ENCODE measurements at regions not wholly inside any gene's neighbourhood (a gene's known extent, or its start where the extent isn't known, plus 50 kb on each side); places are given as distances from the start of the nearest gene placed in this dataset.
"Not testable (repeated sequence)": the region's sequence is repeated elsewhere in the genome, so short reads cannot be mapped to it uniquely, and the experiment has no call there.

DNA sequence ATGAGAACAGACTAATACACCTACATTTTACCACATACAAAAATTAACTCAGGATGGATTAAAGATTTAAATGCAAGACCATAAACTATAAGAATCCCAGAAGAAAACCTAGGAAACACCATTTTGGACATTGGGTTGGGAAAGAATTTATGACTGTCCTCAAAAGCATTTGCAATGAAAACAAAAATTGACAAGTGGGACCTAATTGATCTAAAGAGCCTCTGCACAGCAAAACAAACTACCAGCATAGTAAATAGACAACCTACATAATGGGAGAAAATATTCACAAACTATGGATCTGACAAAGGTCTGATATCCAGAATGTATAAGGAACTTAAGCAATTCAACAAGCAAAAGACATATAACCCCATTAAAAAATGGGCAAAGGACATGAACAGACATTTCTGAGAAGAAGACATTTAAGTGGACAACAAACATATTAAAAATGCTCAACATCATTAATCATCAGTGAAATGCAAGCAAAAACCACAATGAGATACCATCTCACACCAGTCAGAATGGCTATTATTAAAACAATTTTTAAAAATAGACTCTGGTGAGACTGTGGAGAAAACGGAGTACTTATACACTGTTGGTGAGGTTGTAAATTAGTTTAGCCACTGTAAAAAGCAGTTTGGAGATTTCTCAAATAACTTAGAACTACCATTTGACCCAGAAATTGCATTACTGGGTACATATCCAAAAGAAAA is 221.7 kb upstream of the DIPK2B start:
- H3K27me3 Mint-ChIP-seq = peaks cover 9% of the 10 kb centered on the region
- peaks cover 2% of the 10 kb centered on the region for H3K36me3 Mint-ChIP-seq
- peaks cover 2 to 7% (median 3%) of the 10 kb centered on the region in 3 donors for H3K9me3 Mint-ChIP-seq
- H3K27ac Mint-ChIP-seq = peak overlapping the region in 1 of 3 donors; percentile 35
- no peak overlapping the region for H3K4me3 Mint-ChIP-seq
- no peaks in the 10 kb centered on the region for H3K4me1 Mint-ChIP-seq

DNA sequence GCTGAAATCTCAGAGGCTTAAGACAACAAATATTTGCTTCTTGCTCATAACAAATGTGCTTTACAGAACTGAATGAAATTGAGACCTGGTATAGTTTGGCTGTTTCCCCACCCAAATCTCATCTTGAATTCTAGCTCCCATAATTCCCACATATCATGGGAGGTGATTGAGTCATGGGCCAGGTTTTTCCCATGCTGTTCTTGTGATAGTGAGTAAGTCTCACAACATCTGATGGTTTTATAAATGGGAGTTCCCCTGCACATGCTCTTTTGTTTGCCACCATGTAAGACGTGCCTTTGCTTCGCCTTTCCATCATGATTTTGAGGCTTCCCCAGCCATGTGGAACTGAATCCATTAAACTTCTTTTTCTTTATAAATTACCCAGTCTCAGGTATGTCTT is 221.1 kb upstream of the DIPK2B start:
- peaks cover 2% of the 10 kb centered on the region for H3K36me3 Mint-ChIP-seq
- H3K27ac Mint-ChIP-seq = no peak overlapping the region
- H3K4me3 Mint-ChIP-seq = no peak overlapping the region
- H3K4me1 Mint-ChIP-seq = no peaks in the 10 kb centered on the region
- peaks cover 9% of the 10 kb centered on the region for H3K27me3 Mint-ChIP-seq
- peaks cover 2 to 7% (median 3%) of the 10 kb centered on the region in 3 donors for H3K9me3 Mint-ChIP-seq

DNA sequence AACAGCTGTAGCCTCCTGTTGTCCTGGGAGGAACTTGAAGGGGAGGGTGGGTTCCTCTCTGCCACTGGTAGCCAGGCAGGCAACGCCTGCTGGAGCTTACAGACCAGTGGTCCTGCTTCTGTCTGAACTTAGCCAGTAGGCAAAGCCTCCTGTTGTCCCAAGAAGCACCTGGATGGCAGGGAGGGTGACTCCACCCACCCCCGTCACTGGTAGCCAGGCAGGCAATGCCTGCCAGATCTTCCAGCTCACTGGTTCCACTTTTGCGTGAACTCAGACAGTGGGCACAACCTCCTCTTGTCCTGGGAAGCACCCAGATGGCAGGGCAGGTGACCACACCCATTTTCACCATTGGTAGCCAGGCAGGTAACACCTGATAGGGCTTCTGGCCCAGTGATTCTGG is 203.5 kb upstream of the DIPK2B start:
- peaks cover 0 to 1% (median 0%) of the 10 kb centered on the region in 3 donors for H3K4me1 Mint-ChIP-seq
- no peak overlapping the region for H3K4me3 Mint-ChIP-seq
- H3K27me3 Mint-ChIP-seq = peaks cover 11% of the 10 kb centered on the region
- peaks cover 0 to 6% (median 0%) of the 10 kb centered on the region in 3 donors for H3K9me3 Mint-ChIP-seq
- no peak overlapping the region for H3K27ac Mint-ChIP-seq
- H3K36me3 Mint-ChIP-seq = no peaks in the 10 kb centered on the region

DNA sequence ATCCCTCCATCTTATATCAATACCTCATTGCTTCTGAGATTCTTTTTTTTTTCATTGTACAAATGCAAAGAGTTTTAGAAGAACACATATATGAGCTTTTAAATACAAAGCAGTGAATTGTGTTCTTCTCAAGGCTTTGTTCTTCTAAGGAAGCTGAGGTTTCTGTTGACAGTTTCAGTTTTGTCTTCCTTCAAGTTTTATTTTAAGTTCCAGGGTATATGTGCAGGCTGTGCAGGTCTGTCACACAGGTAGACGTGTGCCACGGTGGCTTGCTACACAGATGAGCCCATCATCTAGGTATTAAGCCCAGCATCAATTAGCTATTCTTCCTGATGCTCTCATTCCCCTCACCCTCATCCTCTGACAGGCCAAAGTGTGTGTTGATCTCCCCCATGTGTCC is 201.2 kb upstream of the DIPK2B start:
- Mint-ChIP-seq H3K27ac (no peak overlapping the region), H3K4me1 (peaks cover 0 to 1% (median 0%) of the 10 kb centered on the region in 3 donors), H3K27me3 (peaks cover 13% of the 10 kb centered on the region), H3K4me3 (no peak overlapping the region), H3K36me3 (no peaks in the 10 kb centered on the region), H3K9me3 (peaks cover 0 to 6% (median 3%) of the 10 kb centered on the region in 3 donors)

DNA sequence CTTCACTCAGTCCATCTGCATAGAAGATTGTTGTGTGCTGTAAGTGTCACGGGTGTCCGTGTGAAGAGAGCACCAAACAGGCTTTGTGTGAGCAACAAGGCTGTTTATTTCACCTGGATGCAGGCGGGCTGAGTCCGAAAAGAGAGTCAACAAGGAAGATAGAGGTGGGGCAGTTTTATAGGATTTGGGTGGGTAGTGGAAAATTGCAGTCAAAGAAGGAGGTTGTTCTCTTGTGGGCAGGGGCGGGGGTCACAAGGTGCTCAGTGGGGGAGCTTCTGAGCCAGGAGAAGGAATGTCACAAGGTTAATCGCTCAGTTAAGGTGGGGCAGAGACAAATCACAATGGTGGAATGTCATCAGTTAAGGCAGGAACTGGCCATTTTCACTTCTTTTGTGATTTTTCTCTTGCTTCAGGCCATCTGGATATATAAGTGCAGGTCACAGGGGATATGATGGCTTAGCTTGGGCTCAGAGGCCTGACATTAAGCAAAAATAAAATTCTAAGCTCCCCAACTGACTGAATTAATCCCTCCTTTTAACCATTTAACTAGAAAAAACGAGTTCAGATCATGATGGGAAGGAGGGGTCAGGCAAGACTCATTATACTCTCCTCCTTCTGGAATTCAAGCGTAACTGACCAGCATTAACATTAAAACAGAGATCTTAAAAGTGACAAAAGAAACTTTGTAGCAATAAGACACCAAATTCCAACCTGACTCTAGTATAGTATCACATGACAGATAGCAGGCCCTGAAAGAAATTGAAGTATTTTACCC is 200.5 kb upstream of the DIPK2B start:
- H3K4me1 Mint-ChIP-seq, H3K27ac Mint-ChIP-seq, H3K9me3 Mint-ChIP-seq, H3K4me3 Mint-ChIP-seq, H3K36me3 Mint-ChIP-seq: not testable (repeated sequence)
- peaks cover 13% of the 10 kb centered on the region for H3K27me3 Mint-ChIP-seq

DNA sequence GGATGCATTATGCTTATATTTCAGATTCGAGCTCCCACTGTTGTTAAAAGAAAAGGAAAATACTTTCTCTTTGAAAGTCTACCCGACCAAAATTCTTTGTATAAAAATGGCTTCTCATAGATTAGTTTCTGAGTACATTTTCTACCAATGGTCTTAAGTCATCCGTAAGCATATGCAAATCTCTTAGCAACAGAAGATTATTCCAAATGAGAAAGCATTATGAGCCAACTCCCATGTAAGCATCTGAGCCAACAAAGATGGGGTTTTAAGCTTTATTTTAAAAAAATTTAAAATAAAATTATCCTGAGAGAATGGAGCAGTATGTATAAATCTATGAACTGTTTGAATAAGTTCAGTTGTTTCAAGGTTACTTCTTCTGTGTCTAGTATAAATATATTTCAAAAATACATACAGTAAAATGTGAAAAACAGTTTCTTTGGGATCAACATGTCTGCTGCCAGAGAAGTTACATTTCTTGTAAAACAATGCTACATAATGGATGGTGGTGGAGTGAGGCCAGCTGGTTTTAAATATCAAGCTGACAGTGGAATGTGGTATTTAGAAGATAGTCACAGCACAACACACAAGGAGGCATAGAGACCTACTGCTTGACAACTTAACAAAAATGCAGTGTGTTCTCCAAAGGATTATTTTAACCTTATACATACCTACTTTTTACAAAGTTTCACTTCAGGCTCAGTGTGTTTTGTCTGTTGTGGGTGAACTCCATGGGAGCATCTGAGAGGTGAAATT is 199.5 kb upstream of the DIPK2B start:
- Mint-ChIP-seq H3K4me3 (no peak overlapping the region), H3K9me3 (peaks cover 3 to 4% (median 3%) of the 10 kb centered on the region in 3 donors), H3K36me3 (no peaks in the 10 kb centered on the region), H3K4me1 (peaks cover 0 to 1% (median 0%) of the 10 kb centered on the region in 3 donors), H3K27ac (no peak overlapping the region), H3K27me3 (peaks cover 13% of the 10 kb centered on the region)

DNA sequence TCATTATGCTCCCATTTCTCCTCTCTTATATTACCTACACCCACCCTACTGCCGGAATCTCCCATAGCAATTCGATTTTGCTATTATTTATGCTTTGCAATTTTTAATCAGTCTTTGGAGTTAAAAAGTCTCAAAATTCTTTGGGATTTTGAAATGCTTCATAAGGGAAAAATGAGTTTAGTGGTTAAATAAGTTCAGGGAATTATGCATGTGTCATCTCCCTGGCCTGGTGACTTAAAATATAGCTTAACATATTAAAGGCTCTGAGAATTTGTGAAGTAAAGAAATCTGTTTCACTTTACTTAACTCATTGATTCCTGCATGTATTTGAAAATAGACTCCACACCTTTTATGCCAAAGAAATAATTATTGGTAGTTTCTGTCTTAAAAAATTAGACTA is 185.1 kb upstream of the DIPK2B start:
- Mint-ChIP-seq H3K9me3 (peaks cover 3 to 11% (median 7%) of the 10 kb centered on the region in 3 donors), H3K4me1 (no peaks in the 10 kb centered on the region), H3K4me3 (no peak overlapping the region), H3K36me3 (no peaks in the 10 kb centered on the region), H3K27me3 (no peaks in the 10 kb centered on the region), H3K27ac (no peak overlapping the region)

DNA sequence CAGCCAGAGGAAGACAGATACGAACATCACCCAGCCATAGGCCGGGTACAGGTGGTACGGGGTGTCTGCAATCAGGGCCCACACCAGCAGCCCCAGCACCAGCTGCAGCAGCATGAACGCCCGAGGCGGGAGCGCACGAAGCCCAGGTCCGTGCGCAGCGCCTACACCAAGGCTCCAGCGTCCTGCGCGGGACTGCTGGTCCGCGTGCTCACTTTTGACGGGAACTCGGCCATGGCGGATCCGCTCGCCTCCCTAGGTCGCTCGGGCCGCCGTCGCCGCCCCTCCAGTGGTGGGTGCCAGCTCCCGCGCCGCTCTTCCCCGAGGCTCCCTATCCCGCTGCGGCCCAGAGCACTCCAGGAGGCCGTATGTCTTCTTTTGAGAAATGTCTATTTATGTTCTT is 181.2 kb upstream of the DIPK2B start:
- H3K4me1 Mint-ChIP-seq = no peaks in the 10 kb centered on the region
- no peak overlapping the region for H3K27ac Mint-ChIP-seq
- no peaks in the 10 kb centered on the region for H3K36me3 Mint-ChIP-seq
- no peak overlapping the region for H3K4me3 Mint-ChIP-seq
- H3K27me3 Mint-ChIP-seq = no peaks in the 10 kb centered on the region
- peaks cover 0 to 1% (median 0%) of the 10 kb centered on the region in 3 donors for H3K9me3 Mint-ChIP-seq

DNA sequence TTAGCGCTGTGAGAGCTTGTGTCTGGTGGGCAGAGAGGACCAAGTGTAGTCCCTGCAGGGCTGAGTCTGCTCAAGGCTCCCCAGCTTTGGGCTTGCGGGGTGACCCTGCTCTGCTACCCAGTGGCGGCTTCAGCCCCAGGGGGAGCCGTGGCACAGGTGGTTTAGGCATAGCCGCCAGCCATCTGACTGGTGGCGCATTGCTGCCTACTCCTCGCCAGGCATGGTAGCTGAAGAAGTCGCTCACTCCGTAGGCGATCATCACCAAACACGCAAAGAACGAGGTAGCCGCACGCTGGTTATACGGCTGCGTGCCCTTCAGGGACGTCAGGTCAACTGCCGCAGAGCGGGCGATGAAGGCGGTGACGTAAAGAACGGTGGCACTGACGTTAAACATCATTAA is 180.7 kb upstream of the DIPK2B start:
- Mint-ChIP-seq H3K4me1 (no peaks in the 10 kb centered on the region), H3K27me3 (no peaks in the 10 kb centered on the region), H3K9me3 (peaks cover 0 to 1% (median 0%) of the 10 kb centered on the region in 3 donors), H3K4me3 (no peak overlapping the region), H3K27ac (no peak overlapping the region), H3K36me3 (no peaks in the 10 kb centered on the region)

DNA sequence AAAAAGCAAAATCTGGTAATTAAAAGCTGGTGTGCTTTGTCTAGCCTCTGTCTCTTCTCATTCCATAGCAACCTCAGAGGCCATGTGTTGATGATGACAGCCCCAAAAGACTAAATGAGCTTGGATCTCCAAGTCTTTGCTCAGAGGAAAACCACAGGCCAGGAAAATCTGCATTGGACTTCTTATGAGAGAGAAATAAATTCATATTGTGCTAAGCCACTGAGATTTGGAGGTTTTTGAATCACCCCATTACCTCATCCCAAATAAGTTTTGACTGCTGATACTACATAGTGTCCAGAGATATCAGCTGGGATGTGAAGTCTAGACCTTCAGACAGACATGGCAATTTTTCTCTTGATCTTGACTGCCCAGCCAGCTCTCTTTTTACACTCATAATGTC is 178.6 kb upstream of the DIPK2B start:
- no peaks in the 10 kb centered on the region for H3K27me3 Mint-ChIP-seq
- H3K27ac Mint-ChIP-seq = no peak overlapping the region
- no peak overlapping the region for H3K4me3 Mint-ChIP-seq
- H3K36me3 Mint-ChIP-seq = no peaks in the 10 kb centered on the region
- peaks cover 0 to 1% (median 0%) of the 10 kb centered on the region in 3 donors for H3K9me3 Mint-ChIP-seq
- H3K4me1 Mint-ChIP-seq = no peaks in the 10 kb centered on the region

DNA sequence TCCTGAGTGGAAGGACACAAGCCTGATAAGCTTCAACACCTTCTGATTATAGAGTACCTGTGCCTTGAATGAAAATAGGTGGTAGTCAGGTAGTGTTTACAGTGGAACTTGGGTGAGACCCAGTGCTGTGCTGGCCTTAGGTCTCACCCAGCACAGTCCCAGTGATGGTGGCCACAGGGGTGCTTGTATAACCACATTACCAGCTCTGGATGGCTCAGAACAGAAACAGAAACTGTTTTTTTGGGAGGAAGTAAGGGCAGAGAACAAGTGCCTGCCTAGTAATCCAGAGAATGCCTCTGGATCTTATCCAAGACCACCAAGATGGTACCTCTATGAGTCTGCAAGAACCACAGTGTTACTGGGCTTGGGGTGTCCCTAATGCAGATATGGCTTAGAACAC is 171.5 kb upstream of the DIPK2B start:
- peaks cover 1% of the 10 kb centered on the region for H3K27me3 Mint-ChIP-seq

DNA sequence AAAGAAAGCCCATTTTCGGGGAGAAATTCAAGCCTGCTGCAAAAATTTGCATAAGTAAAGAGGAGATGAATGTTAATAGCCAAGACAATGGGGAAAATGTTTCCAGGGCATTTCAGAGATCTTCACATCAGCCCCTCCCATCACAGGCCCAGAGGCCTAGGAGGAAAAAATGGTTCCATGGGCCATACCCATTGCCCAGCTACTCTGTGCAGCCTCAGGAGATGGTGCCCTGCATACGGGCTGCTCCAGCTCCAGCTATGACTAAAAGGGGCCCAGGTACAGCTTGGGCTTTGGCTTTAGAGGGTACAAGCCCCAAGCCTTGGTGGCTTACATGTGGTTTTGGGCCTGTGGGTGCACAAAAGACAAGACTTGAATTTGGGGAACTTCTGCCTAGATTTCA is 168.0 kb upstream of the DIPK2B start:
- Mint-ChIP-seq H3K27me3 (peaks cover 1% of the 10 kb centered on the region), H3K4me3 (no peak overlapping the region), H3K4me1 (no peaks in the 10 kb centered on the region), H3K9me3 (peaks cover 8 to 26% (median 19%) of the 10 kb centered on the region in 3 donors), H3K27ac (no peak overlapping the region), H3K36me3 (no peaks in the 10 kb centered on the region)

More for the DNA sequence above, 171.5 kb upstream of the DIPK2B start:
- Mint-ChIP-seq H3K4me3 (no peak overlapping the region), H3K4me1 (no peaks in the 10 kb centered on the region), H3K9me3 (peaks cover 6 to 24% (median 23%) of the 10 kb centered on the region in 3 donors), H3K36me3 (peaks cover 1% of the 10 kb centered on the region), H3K27ac (no peak overlapping the region)

DNA sequence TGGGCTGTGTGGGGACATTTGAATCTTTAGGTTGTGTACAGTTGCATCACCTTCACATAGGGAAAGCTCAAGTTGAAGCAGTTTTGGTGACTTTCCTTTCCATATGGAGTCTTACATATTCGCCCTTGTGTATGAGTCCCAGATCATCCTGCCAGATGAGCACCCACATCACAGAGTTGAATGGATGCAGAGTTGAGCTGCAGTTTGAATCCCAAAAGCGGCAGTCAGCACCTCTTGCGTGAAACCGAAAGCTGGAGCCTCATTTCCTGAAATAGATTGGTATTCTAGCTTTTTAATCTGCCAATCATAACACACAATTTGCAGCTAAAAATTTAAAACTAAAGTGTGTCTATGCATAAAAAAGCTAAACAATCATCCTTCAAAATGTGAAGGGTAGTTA is 162.9 kb upstream of the DIPK2B start:
- Mint-ChIP-seq H3K27ac (no peak overlapping the region), H3K4me1 (no peaks in the 10 kb centered on the region), H3K4me3 (no peak overlapping the region)

DNA sequence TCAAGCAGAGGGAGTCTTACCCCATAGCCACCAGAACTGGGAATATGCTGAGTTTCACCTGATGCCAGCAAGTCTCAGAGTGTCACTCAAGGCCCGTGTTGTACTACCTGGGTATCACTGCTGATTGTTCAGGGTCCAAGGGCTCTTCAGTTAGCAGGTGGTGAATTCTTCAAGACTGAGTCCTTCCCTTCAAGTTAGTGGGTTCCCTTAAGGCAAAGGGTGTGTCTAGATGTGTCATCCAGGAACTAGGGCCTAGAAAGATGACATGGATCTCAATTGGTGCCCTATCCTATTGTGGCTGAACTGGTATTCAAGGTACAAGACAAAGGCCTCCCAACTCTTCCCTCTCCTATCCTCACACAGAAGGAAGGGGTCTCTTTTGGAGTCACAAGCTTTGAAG is 159.9 kb upstream of the DIPK2B start:
- Mint-ChIP-seq H3K27ac (no peak overlapping the region), H3K9me3 (peaks cover 2 to 5% (median 4%) of the 10 kb centered on the region in 3 donors), H3K4me3 (no peak overlapping the region), H3K27me3 (peaks cover 8% of the 10 kb centered on the region), H3K36me3 (no peaks in the 10 kb centered on the region), H3K4me1 (no peaks in the 10 kb centered on the region)

More for the DNA sequence above, 162.9 kb upstream of the DIPK2B start:
- peaks cover 5 to 14% (median 10%) of the 10 kb centered on the region in 3 donors for H3K9me3 Mint-ChIP-seq
- H3K27me3 Mint-ChIP-seq = peaks cover 8% of the 10 kb centered on the region
- no peaks in the 10 kb centered on the region for H3K36me3 Mint-ChIP-seq

DNA sequence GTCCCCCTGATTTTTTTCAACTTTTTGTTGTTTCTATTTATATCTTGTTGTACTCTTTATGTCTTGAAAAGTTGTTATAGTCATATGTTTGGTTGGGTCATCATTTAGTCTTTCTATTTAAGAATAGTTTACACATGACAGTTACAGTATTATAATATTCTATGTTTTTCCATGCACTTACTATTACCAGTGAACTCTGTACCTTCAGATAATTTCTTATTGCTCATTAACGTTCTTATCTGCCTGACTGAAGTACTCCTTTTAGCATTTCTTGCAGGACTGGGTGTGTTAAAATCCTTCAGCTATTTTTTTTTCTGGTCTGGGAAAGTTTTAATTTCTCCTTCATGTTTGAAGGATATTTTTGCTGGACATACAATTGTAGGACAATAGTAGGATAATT is 157.7 kb upstream of the DIPK2B start:
- Mint-ChIP-seq H3K27me3 (peaks cover 8% of the 10 kb centered on the region), H3K4me1 (no peaks in the 10 kb centered on the region), H3K27ac (no peak overlapping the region), H3K9me3 (peaks cover 0 to 6% (median 5%) of the 10 kb centered on the region in 3 donors), H3K36me3 (no peaks in the 10 kb centered on the region), H3K4me3 (no peak overlapping the region)
